Mesothelial cell of epicardium (in vitro differentiated cells): ENCODE measurements at regions not wholly inside any gene's neighbourhood (a gene's known extent, or its start where the extent isn't known, plus 50 kb on each side); places are given as distances from the start of the nearest gene placed in this dataset.

Experiments used
- DNase-seq, 2 experiments: peaks; one replicate each; pipeline ENCODE4 v3.0.0; 2021; ENCODE audit warnings: low spot score in 2 of 2; ENCODE audit not compliant: unreplicated experiment in 2 of 2
- H3K27ac Mint-ChIP-seq: 2 replicates; pipeline ENCODE4 v1.8.0; 2021; ENCODE audit warnings: mixed read lengths
- H3K27me3 Mint-ChIP-seq: 2 replicates; pipeline ENCODE4 v1.8.0; 2021; ENCODE audit warnings: low read depth, mixed read lengths
- H3K36me3 Mint-ChIP-seq: 2 replicates; pipeline ENCODE4 v1.8.0; 2021; ENCODE audit warnings: mixed read lengths
- H3K4me1 Mint-ChIP-seq: 2 replicates; pipeline ENCODE4 v1.8.0; 2021; ENCODE audit warnings: mixed read lengths
- H3K4me3 Mint-ChIP-seq: 2 replicates; pipeline ENCODE4 v1.8.0; 2021; ENCODE audit warnings: mild to moderate bottlenecking, moderate library complexity, mixed read lengths
- H3K9me3 Mint-ChIP-seq: 2 replicates; pipeline ENCODE4 v1.8.0; 2021; ENCODE audit warnings: mixed read lengths
- CTCF ChIP-seq: fragments of 200-600 bp; sonication (generic); IDR thresholded peaks from one replicate; pipeline ENCODE4 v1.5.0; 2021; ENCODE audit warnings: antibody characterized with exemption; ENCODE audit not compliant: unreplicated experiment

- Mint-ChIP-seq H3K36me3 (no peaks in the 10 kb centered on the region), H3K4me1 (peaks cover 5% of the 10 kb centered on the region), H3K27ac (no peak overlapping the region), H3K27me3 (no peaks in the 10 kb centered on the region), H3K4me3 (no peak overlapping the region), H3K9me3 (no peaks in the 10 kb centered on the region)
- no peak for DNase-seq
- no peak for TF ChIP-seq CTCF
Observed at GRCh38 chr11:39144351-39145130, 2314.9 kb downstream of the LRRC4C start.

GRCh38 chr11:39139581-39139980 lies 2319.9 kb downstream of the LRRC4C start:
- H3K9me3 Mint-ChIP-seq, result peaks cover 23% of the 10 kb centered on the region

GRCh38 chr11:39120890-39121289 lies 2338.6 kb downstream of the LRRC4C start:
- Mint-ChIP-seq H3K27ac (no peak overlapping the region), H3K9me3 (peaks cover 14% of the 10 kb centered on the region), H3K27me3 (no peaks in the 10 kb centered on the region), H3K4me3 (no peak overlapping the region), H3K4me1 (no peaks in the 10 kb centered on the region), H3K36me3 (no peaks in the 10 kb centered on the region)
- no peak for TF ChIP-seq CTCF
- no peak for DNase-seq

More at GRCh38 chr11:39139581-39139980, 2319.9 kb downstream of the LRRC4C start:
- Mint-ChIP-seq H3K4me3 (no peak overlapping the region), H3K4me1 (no peaks in the 10 kb centered on the region), H3K27ac (no peak overlapping the region), H3K27me3 (peaks cover 2% of the 10 kb centered on the region), H3K36me3 (no peaks in the 10 kb centered on the region)
- no peak for DNase-seq
- no peak for TF ChIP-seq CTCF

GRCh38 chr11:39113606-39114005 lies 2345.8 kb downstream of the LRRC4C start:
- no peak for TF ChIP-seq CTCF
- DNase-seq, result no peak
- H3K4me1 Mint-ChIP-seq, result no peaks in the 10 kb centered on the region
- no peak overlapping the region for H3K27ac Mint-ChIP-seq
- H3K36me3 Mint-ChIP-seq, result no peaks in the 10 kb centered on the region
- H3K4me3 Mint-ChIP-seq, result no peak overlapping the region
- no peaks in the 10 kb centered on the region for H3K27me3 Mint-ChIP-seq
- peaks cover 10% of the 10 kb centered on the region for H3K9me3 Mint-ChIP-seq

- Mint-ChIP-seq H3K36me3 (no peaks in the 10 kb centered on the region), H3K4me1 (no peaks in the 10 kb centered on the region), H3K4me3 (no peak overlapping the region), H3K27me3 (no peaks in the 10 kb centered on the region), H3K27ac (no peak overlapping the region), H3K9me3 (peaks cover 26% of the 10 kb centered on the region)
- DNase-seq, result no peak
- TF ChIP-seq CTCF, result no peak
Observed at GRCh38 chr11:39102236-39102635, 2357.2 kb downstream of the LRRC4C start.

- Mint-ChIP-seq H3K27me3 (no peaks in the 10 kb centered on the region), H3K9me3 (peaks cover 24% of the 10 kb centered on the region), H3K27ac (no peak overlapping the region), H3K4me1 (peaks cover 13% of the 10 kb centered on the region), H3K36me3 (no peaks in the 10 kb centered on the region), H3K4me3 (no peak overlapping the region)
- no peak for TF ChIP-seq CTCF
- no peak for DNase-seq
Observed at GRCh38 chr11:39078465-39078864, 2381.0 kb downstream of the LRRC4C start.
